BLaER1 (cell line): ENCODE measurements at regions not wholly inside any gene's neighbourhood (a gene's known extent, or its start where the extent isn't known, plus 50 kb on each side); places are given as distances from the start of the nearest gene placed in this dataset.

Experiments used
- H3K27ac ChIP-seq: shearing (Covaris generic); formaldehyde crosslinking; 2 replicates; pipeline ENCODE4 v1.8.1; 2022
- H3K27me3 ChIP-seq: shearing (Covaris generic); formaldehyde crosslinking; 2 replicates; pipeline ENCODE4 v1.8.1; 2022
- H3K36me3 ChIP-seq: shearing (Covaris generic); formaldehyde crosslinking; 2 replicates; pipeline ENCODE4 v1.8.1; 2022
- H3K4me1 ChIP-seq: shearing (Covaris generic); formaldehyde crosslinking; 2 replicates; pipeline ENCODE4 v1.8.1; 2022
- H3K4me2 ChIP-seq: shearing (Covaris generic); formaldehyde crosslinking; 2 replicates; pipeline ENCODE4 v1.8.1; 2022
- H3K4me3 ChIP-seq: shearing (Covaris generic); formaldehyde crosslinking; 2 replicates; pipeline ENCODE4 v1.8.1; 2022
- H3K9ac ChIP-seq: shearing (Covaris generic); formaldehyde crosslinking; 2 replicates; pipeline ENCODE4 v1.8.1; 2022
- H3K9me3 ChIP-seq: shearing (Covaris generic); formaldehyde crosslinking; 2 replicates; pipeline ENCODE4 v1.8.1; 2022
- H4K20me1 ChIP-seq: shearing (Covaris generic); formaldehyde crosslinking; 2 replicates; pipeline ENCODE4 v1.8.1; 2022
- Cebpa-rat ChIP-seq: shearing (Covaris generic); IDR thresholded peaks from 2 replicates; pipeline ENCODE4 v1.8.1; 2022

DNA sequence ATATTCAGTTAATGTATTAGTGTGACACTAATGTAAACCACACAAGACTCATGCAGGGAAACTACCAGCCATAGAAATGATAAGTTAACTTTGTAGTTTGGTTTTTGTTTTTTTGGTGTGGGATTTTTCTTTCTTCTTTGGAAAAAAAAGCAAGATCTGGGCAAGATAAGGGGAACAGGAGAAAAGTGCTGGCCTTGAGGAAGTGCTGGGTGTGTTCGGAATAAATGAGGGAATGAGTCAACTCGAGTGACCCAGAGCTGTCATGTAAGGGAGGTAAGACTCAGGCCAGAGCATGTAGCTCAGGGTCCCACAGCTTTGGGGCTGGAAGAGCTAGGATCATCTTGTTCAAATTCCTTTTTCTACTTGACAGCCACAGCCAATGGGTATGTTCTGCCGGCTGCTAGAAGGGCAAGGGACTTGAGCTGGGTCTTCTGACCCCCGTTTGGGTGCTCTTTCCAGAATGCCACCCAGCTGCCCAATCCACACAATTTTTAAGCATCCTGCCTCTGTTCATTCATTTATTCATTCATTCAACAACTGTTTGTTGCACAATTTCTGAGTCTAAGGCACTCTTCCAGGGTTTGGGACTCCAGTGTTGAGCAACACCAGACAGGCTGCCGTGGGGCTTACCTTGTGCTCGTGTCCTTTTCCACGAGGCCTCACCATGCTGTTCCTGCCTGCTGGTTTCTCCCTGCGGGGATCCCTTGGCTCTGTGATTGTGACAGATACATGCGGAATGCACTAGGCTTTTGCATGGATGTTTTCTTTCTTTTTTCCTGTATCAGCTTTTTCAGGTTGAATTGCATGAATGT lies 54.5 kb downstream of the CLDN34 start:
- H3K4me2 ChIP-seq, result no peak overlapping the region
- no peaks in the 10 kb centered on the region for H3K36me3 ChIP-seq
- no peak for TF ChIP-seq Cebpa-rat
- H3K27ac ChIP-seq, result no peak overlapping the region
- H3K4me1 ChIP-seq, result peaks cover 14% of the 10 kb centered on the region
- H3K9ac ChIP-seq, result no peak overlapping the region
- H3K9me3 ChIP-seq, result no peaks in the 10 kb centered on the region
- H4K20me1 ChIP-seq, result no peaks in the 10 kb centered on the region; the same call in 1 of the 2 replicates
- H3K27me3 ChIP-seq, result no peaks in the 10 kb centered on the region
- no peak overlapping the region for H3K4me3 ChIP-seq

DNA sequence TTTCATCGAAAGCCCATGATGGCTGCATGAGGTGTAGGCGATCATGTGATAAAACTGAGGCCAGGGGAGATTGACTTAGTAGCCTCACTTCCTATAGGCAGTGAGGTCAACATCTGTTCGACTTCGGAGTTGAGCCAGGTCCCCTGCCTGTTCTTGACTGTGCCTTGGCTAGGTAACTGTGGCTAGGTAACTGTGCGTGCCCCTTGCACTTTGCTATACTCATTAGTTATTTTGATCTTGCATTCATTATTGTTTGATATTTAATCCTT lies 55.0 kb downstream of the CLDN34 start:
- Histone ChIP-seq H3K4me3 (no peak overlapping the region), H3K9ac (no peak overlapping the region), H4K20me1 (no peaks in the 10 kb centered on the region; the same call in 1 of the 2 replicates), H3K27me3 (no peaks in the 10 kb centered on the region), H3K4me2 (no peak overlapping the region), H3K4me1 (peaks cover 9% of the 10 kb centered on the region), H3K27ac (no peak overlapping the region), H3K36me3 (0 out of 2 replicates have a peak, but pooled peaks cover 2% of the 10 kb centered on the region), H3K9me3 (0 out of 2 replicates have a peak, but pooled peaks cover 3% of the 10 kb centered on the region)
- no peak for TF ChIP-seq Cebpa-rat

DNA sequence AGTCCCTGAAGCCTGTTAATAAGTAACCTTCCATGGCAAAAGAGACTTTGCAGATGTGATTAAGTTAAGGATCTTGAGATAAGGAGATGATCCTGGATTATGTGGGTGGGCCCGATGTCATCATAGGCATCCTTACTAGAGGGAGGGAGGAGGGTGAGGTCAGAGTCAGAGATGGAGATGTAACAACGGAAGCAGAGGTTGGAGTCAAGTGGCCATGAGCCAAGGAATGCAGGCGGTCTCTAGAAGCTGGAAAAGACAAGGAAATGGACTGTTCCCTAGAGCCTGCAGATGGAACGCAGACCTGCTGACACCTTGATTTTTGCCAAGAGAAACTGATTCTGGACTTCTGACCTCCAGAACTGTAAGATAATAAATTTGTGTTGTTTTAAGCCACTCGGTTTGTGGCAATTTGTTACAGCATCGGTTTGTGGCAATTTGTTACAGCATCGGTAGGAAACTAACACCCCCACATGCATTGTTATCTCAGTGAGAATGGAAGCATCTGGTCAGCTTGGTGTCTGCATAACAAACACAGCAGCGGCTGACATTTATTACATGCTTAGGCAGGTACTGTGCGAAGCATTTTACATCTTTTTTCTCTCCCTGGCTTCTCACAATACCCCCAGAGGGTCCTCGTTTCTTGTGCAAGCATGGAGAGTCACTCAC lies 55.6 kb downstream of the CLDN34 start:
- H3K4me2 ChIP-seq, result no peak overlapping the region
- 0 out of 2 replicates have a peak, but pooled peaks cover 4% of the 10 kb centered on the region for H3K36me3 ChIP-seq
- peaks cover 4% of the 10 kb centered on the region; the same call in 1 of the 2 replicates for H3K4me1 ChIP-seq
- H3K4me3 ChIP-seq, result no peak overlapping the region
- H3K9ac ChIP-seq, result no peak overlapping the region
- 0 out of 2 replicates have a peak, but pooled peaks cover 8% of the 10 kb centered on the region for H3K9me3 ChIP-seq
- H3K27ac ChIP-seq, result no peak overlapping the region
- TF ChIP-seq Cebpa-rat, result no peak
- no peaks in the 10 kb centered on the region for H3K27me3 ChIP-seq
- H4K20me1 ChIP-seq, result no peaks in the 10 kb centered on the region

DNA sequence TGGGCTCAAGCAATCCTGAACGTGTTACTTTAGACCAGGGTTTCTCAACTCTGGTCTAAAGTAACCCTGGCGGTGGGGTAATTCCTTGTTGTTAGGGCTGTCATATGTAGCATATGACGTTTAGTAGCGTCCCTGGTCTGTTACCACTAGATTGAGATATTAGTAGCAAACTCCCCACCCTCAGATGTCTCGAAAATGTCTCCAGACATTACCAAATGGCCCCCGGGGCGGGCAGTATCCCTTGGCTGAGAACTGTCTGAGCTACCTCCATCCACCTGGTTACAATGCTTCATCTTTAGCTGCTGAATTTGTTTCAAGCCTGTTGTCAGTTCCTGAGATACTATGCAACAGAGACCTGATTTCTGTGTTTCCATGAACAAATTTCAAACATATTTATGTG lies 56.7 kb downstream of the CLDN34 start:
- Histone ChIP-seq H3K9me3 (0 out of 2 replicates have a peak, but pooled peaks cover 8% of the 10 kb centered on the region), H3K4me3 (no peak overlapping the region), H3K27ac (no peak overlapping the region), H3K4me1 (no peaks in the 10 kb centered on the region), H4K20me1 (no peaks in the 10 kb centered on the region), H3K4me2 (no peak overlapping the region), H3K27me3 (no peaks in the 10 kb centered on the region), H3K9ac (no peak overlapping the region), H3K36me3 (0 out of 2 replicates have a peak, but pooled peaks cover 4% of the 10 kb centered on the region)
- TF ChIP-seq Cebpa-rat, result no peak

- no peak overlapping the region for H3K9ac ChIP-seq
- H3K36me3 ChIP-seq, result 0 out of 2 replicates have a peak, but pooled peaks cover 4% of the 10 kb centered on the region
- H4K20me1 ChIP-seq, result no peaks in the 10 kb centered on the region
- no peak for TF ChIP-seq Cebpa-rat
- H3K27ac ChIP-seq, result no peak overlapping the region
- no peaks in the 10 kb centered on the region for H3K27me3 ChIP-seq
- 0 out of 2 replicates have a peak, but pooled peaks cover 8% of the 10 kb centered on the region for H3K9me3 ChIP-seq
- no peak overlapping the region for H3K4me2 ChIP-seq
- H3K4me1 ChIP-seq, result no peaks in the 10 kb centered on the region
- no peak overlapping the region for H3K4me3 ChIP-seq
These were observed 58.8 kb downstream of the CLDN34 start for GRCh38 chrX:10025742-10026493.

GRCh38 chrX:10028283-10029104 lies 61.3 kb downstream of the CLDN34 start:
- no peak overlapping the region for H3K4me2 ChIP-seq
- H3K36me3 ChIP-seq, result 0 out of 2 replicates have a peak, but pooled peaks cover 4% of the 10 kb centered on the region
- H3K4me3 ChIP-seq, result no peak overlapping the region
- H3K9ac ChIP-seq, result no peak overlapping the region
- H3K4me1 ChIP-seq, result peaks cover 16% of the 10 kb centered on the region
- peaks cover 12% of the 10 kb centered on the region; the same call in 1 of the 2 replicates for H4K20me1 ChIP-seq
- H3K9me3 ChIP-seq, result 0 out of 2 replicates have a peak, but pooled peaks cover 8% of the 10 kb centered on the region
- TF ChIP-seq Cebpa-rat, result no peak
- no peak overlapping the region for H3K27ac ChIP-seq
- no peaks in the 10 kb centered on the region for H3K27me3 ChIP-seq

- Histone ChIP-seq H3K27me3 (no peaks in the 10 kb centered on the region), H3K27ac (no peak overlapping the region), H4K20me1 (peaks cover 12% of the 10 kb centered on the region; the same call in 1 of the 2 replicates), H3K9ac (no peak overlapping the region), H3K9me3 (0 out of 2 replicates have a peak, but pooled peaks cover 8% of the 10 kb centered on the region), H3K4me2 (no peak overlapping the region), H3K4me3 (no peak overlapping the region), H3K4me1 (peaks cover 21% of the 10 kb centered on the region), H3K36me3 (0 out of 2 replicates have a peak, but pooled peaks cover 4% of the 10 kb centered on the region)
- no peak for TF ChIP-seq Cebpa-rat
These were observed 63.4 kb downstream of the CLDN34 start for GRCh38 chrX:10030570-10030969.

DNA sequence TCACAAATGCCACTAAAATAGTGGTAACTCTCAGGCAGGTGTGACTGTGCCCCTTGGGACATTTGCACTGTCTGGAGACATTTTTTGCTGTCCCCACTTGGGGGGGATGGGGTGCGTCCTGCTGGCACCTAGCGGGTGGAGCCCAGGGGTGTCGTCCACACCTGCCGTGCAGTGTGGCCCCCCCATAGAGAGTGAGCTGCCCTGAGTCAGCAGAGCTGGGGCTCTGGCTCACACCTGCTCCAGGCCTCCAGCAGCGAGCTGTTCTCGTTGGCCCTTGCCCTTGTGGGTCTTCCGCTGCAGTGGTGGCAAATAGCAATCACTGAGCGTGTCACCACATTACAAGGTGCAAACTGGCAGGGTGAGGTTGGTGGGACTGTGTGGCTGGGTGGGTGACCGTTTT lies 64.6 kb downstream of the CLDN34 start:
- TF ChIP-seq Cebpa-rat, result no peak
- Histone ChIP-seq H3K9me3 (peaks cover 8% of the 10 kb centered on the region; the same call in 1 of the 2 replicates), H3K4me2 (peak overlapping the region; percentile 69), H3K27me3 (no peaks in the 10 kb centered on the region), H3K36me3 (0 out of 2 replicates have a peak, but pooled peaks cover 4% of the 10 kb centered on the region), H3K27ac (no peak overlapping the region), H3K4me3 (no peak overlapping the region), H3K9ac (no peak overlapping the region), H4K20me1 (peaks cover 12% of the 10 kb centered on the region; the same call in 1 of the 2 replicates), H3K4me1 (peaks cover 21% of the 10 kb centered on the region)

DNA sequence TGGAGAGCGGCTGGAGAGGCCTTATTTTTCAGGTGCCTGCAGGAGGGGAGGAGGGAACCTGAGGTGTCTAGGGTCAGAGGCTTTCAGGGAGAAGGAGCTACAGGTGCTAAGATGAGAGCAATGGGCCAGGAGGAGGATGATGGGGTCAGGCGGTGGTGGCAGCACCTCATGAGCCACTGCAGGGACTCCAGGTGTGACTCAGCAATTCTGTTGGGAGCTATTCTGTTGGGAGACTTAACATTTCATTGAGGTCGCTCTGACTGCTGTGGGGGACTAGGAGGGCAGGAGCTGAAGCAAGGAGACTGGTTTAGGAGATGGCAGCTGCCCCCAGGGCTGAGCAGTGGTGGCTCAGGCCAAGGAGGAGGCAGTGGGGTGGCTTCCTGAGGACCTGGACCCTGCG lies 65.0 kb downstream of the CLDN34 start:
- H3K9ac ChIP-seq, result no peak overlapping the region
- no peaks in the 10 kb centered on the region for H3K27me3 ChIP-seq
- peaks cover 12% of the 10 kb centered on the region; the same call in 1 of the 2 replicates for H4K20me1 ChIP-seq
- no peak overlapping the region for H3K27ac ChIP-seq
- peak overlapping the region; percentile 69 for H3K4me2 ChIP-seq
- no peak for TF ChIP-seq Cebpa-rat
- no peak overlapping the region for H3K4me3 ChIP-seq
- H3K36me3 ChIP-seq, result 0 out of 2 replicates have a peak, but pooled peaks cover 2% of the 10 kb centered on the region
- H3K9me3 ChIP-seq, result peaks cover 6% of the 10 kb centered on the region; the same call in 1 of the 2 replicates
- peaks cover 21% of the 10 kb centered on the region for H3K4me1 ChIP-seq
